ENCODE measurements at regions not wholly inside any gene's neighbourhood (a gene's known extent, or its start where the extent isn't known, plus 50 kb on each side); places are given as distances from the start of the nearest gene placed in this dataset.
"Not testable (repeated sequence)": the region's sequence is repeated elsewhere in the genome, so short reads cannot be mapped to it uniquely, and the experiment has no call there.

- no peaks in the 10 kb centered on the region for H3K27me3 Mint-ChIP-seq (ENCODE audit: low read depth)
- intact Hi-C loops (cut with micrococcal nuclease): no loop called here
- no peak overlapping the region for H3K27ac Mint-ChIP-seq
- no peaks in the 10 kb centered on the region for H3K36me3 Mint-ChIP-seq (ENCODE audit: low read depth)
- no peaks in the 10 kb centered on the region for H3K4me1 Mint-ChIP-seq (ENCODE audit: low read depth)
- no peak for DNase-seq (ENCODE audit: low spot score)
- H3K4me3 Mint-ChIP-seq (ENCODE audit: low read depth): no peak overlapping the region
- no peaks in the 10 kb centered on the region for H3K9me3 Mint-ChIP-seq
These were observed 80.0 kb downstream of the GALR1 start for GRCh38 chr18:77329651-77330050.

GRCh38 chr18:77334876-77335275 is 85.2 kb downstream of the GALR1 start:
- Mint-ChIP-seq H3K9me3 (no peaks in the 10 kb centered on the region), H3K27me3 (ENCODE audit: low read depth) (peaks cover 3% of the 10 kb centered on the region), H3K27ac (no peak overlapping the region), H3K4me1 (ENCODE audit: low read depth) (no peaks in the 10 kb centered on the region), H3K36me3 (ENCODE audit: low read depth) (no peaks in the 10 kb centered on the region), H3K4me3 (ENCODE audit: low read depth) (no peak overlapping the region)
- intact Hi-C loops (cut with micrococcal nuclease): no loop called here
- DNase-seq (ENCODE audit: low spot score): no peak

GRCh38 chr18:77337604-77338003 is 88.0 kb downstream of the GALR1 start:
- no peak for DNase-seq (ENCODE audit: low spot score)
- Mint-ChIP-seq H3K4me3 (ENCODE audit: low read depth) (no peak overlapping the region), H3K27ac (no peak overlapping the region), H3K9me3 (no peaks in the 10 kb centered on the region), H3K27me3 (ENCODE audit: low read depth) (peaks cover 3% of the 10 kb centered on the region), H3K36me3 (ENCODE audit: low read depth) (no peaks in the 10 kb centered on the region), H3K4me1 (ENCODE audit: low read depth) (no peaks in the 10 kb centered on the region)
- intact Hi-C loops (cut with micrococcal nuclease): no loop called here

GRCh38 chr18:77339093-77339492 is 89.4 kb downstream of the GALR1 start:
- Mint-ChIP-seq H3K9me3 (no peaks in the 10 kb centered on the region), H3K27me3 (ENCODE audit: low read depth) (peaks cover 3% of the 10 kb centered on the region), H3K4me1 (ENCODE audit: low read depth) (no peaks in the 10 kb centered on the region), H3K36me3 (ENCODE audit: low read depth) (no peaks in the 10 kb centered on the region), H3K4me3 (ENCODE audit: low read depth) (no peak overlapping the region), H3K27ac (no peak overlapping the region)
- DNase-seq (ENCODE audit: low spot score): no peak
- intact Hi-C loops (cut with micrococcal nuclease): no loop called here

- DNase-seq (ENCODE audit: low spot score): no peak
- Mint-ChIP-seq H3K9me3 (no peaks in the 10 kb centered on the region), H3K4me1 (ENCODE audit: low read depth) (no peaks in the 10 kb centered on the region), H3K4me3 (ENCODE audit: low read depth) (no peak overlapping the region), H3K27me3 (ENCODE audit: low read depth) (peaks cover 3% of the 10 kb centered on the region), H3K27ac (no peak overlapping the region), H3K36me3 (ENCODE audit: low read depth) (no peaks in the 10 kb centered on the region)
- intact Hi-C loops (cut with micrococcal nuclease): no loop called here
These were observed 90.0 kb downstream of the GALR1 start for GRCh38 chr18:77339623-77340022.

GRCh38 chr18:77340815-77341214 is 91.2 kb downstream of the GALR1 start:
- Mint-ChIP-seq H3K27me3 (ENCODE audit: low read depth) (peaks cover 3% of the 10 kb centered on the region), H3K4me3 (ENCODE audit: low read depth) (no peak overlapping the region), H3K36me3 (ENCODE audit: low read depth) (no peaks in the 10 kb centered on the region), H3K9me3 (no peaks in the 10 kb centered on the region), H3K4me1 (ENCODE audit: low read depth) (no peaks in the 10 kb centered on the region), H3K27ac (no peak overlapping the region)
- intact Hi-C loops (cut with micrococcal nuclease): no loop called here
- DNase-seq (ENCODE audit: low spot score): no peak

GRCh38 chr18:77341527-77342325 is 92.1 kb downstream of the GALR1 start:
- intact Hi-C loops (cut with micrococcal nuclease): no loop called here
- H3K27ac Mint-ChIP-seq: no peak overlapping the region
- H3K36me3 Mint-ChIP-seq (ENCODE audit: low read depth): no peaks in the 10 kb centered on the region
- DNase-seq (ENCODE audit: low spot score): no peak
- no peak overlapping the region for H3K4me3 Mint-ChIP-seq (ENCODE audit: low read depth)
- H3K4me1 Mint-ChIP-seq (ENCODE audit: low read depth): no peaks in the 10 kb centered on the region
- peaks cover 3% of the 10 kb centered on the region for H3K27me3 Mint-ChIP-seq (ENCODE audit: low read depth)
- no peaks in the 10 kb centered on the region for H3K9me3 Mint-ChIP-seq

GRCh38 chr18:77342736-77343135 is 93.1 kb downstream of the GALR1 start:
- no peak overlapping the region for H3K27ac Mint-ChIP-seq
- H3K36me3 Mint-ChIP-seq (ENCODE audit: low read depth): no peaks in the 10 kb centered on the region
- no peaks in the 10 kb centered on the region for H3K27me3 Mint-ChIP-seq (ENCODE audit: low read depth)
- no peak overlapping the region for H3K4me3 Mint-ChIP-seq (ENCODE audit: low read depth)
- H3K9me3 Mint-ChIP-seq: no peaks in the 10 kb centered on the region
- no peak for DNase-seq (ENCODE audit: low spot score)
- no peaks in the 10 kb centered on the region for H3K4me1 Mint-ChIP-seq (ENCODE audit: low read depth)
- intact Hi-C loops (cut with micrococcal nuclease): no loop called here

GRCh38 chr18:77343846-77344510 is 94.3 kb downstream of the GALR1 start:
- no peaks in the 10 kb centered on the region for H3K4me1 Mint-ChIP-seq (ENCODE audit: low read depth)
- intact Hi-C loops (cut with micrococcal nuclease): no loop called here
- H3K4me3 Mint-ChIP-seq (ENCODE audit: low read depth): no peak overlapping the region
- H3K27ac Mint-ChIP-seq: no peak overlapping the region
- no peaks in the 10 kb centered on the region for H3K27me3 Mint-ChIP-seq (ENCODE audit: low read depth)
- DNase-seq (ENCODE audit: low spot score): no peak
- no peaks in the 10 kb centered on the region for H3K9me3 Mint-ChIP-seq
- H3K36me3 Mint-ChIP-seq (ENCODE audit: low read depth): no peaks in the 10 kb centered on the region

- H3K36me3 Mint-ChIP-seq (ENCODE audit: low read depth): no peaks in the 10 kb centered on the region
- H3K27me3 Mint-ChIP-seq (ENCODE audit: low read depth): no peaks in the 10 kb centered on the region
- intact Hi-C loops (cut with micrococcal nuclease): no loop called here
- H3K9me3 Mint-ChIP-seq: no peaks in the 10 kb centered on the region
- H3K4me1 Mint-ChIP-seq (ENCODE audit: low read depth): no peaks in the 10 kb centered on the region
- no peak overlapping the region for H3K4me3 Mint-ChIP-seq (ENCODE audit: low read depth)
- no peak for DNase-seq (ENCODE audit: low spot score)
- no peak overlapping the region for H3K27ac Mint-ChIP-seq
These were observed 95.3 kb downstream of the GALR1 start for GRCh38 chr18:77344786-77345500.

GRCh38 chr18:77346208-77346810 is 96.7 kb downstream of the GALR1 start:
- DNase-seq (ENCODE audit: low spot score): no peak
- Mint-ChIP-seq H3K27ac (no peak overlapping the region), H3K27me3 (ENCODE audit: low read depth) (no peaks in the 10 kb centered on the region), H3K4me3 (ENCODE audit: low read depth) (no peak overlapping the region), H3K36me3 (ENCODE audit: low read depth) (no peaks in the 10 kb centered on the region), H3K9me3 (no peaks in the 10 kb centered on the region), H3K4me1 (ENCODE audit: low read depth) (peaks cover 6% of the 10 kb centered on the region)
- intact Hi-C loops (cut with micrococcal nuclease): no loop called here

GRCh38 chr18:77353349-77353748 is 103.7 kb downstream of the GALR1 start:
- DNase-seq (ENCODE audit: low spot score); H3K4me1 Mint-ChIP-seq (ENCODE audit: low read depth); H3K36me3 Mint-ChIP-seq (ENCODE audit: low read depth); H3K4me3 Mint-ChIP-seq (ENCODE audit: low read depth); H3K27me3 Mint-ChIP-seq (ENCODE audit: low read depth); H3K9me3 Mint-ChIP-seq; H3K27ac Mint-ChIP-seq; intact Hi-C loops (cut with micrococcal nuclease): not testable (repeated sequence)

All from activated T-helper 2 cell treated with anti-CD3 and anti-CD28 coated beads, Interferon-gamma antibody, Interleukin-2, Interleukin-4, amounts not matched to agents 10 μg/mL and 5 μg/mL and 100 μg/mL, durations not matched to agents 14 hours and 24 hours and 36 hours (primary cell).